CD14-positive monocyte (primary cell): ENCODE measurements at regions not wholly inside any gene's neighbourhood (a gene's known extent, or its start where the extent isn't known, plus 50 kb on each side); places are given as distances from the start of the nearest gene placed in this dataset.

Source experiments
- DNase-seq, 3 donors: peaks; one replicate each; pipeline ENCODE4 v3.0.0-alpha.2; 2011 to 2022
- H2AFZ ChIP-seq: 2 replicates; pipeline ENCODE4 v1.6.0; 2012; ENCODE audit warnings: mild to moderate bottlenecking, low read depth, low read length, inconsistent platforms; ENCODE audit not compliant: insufficient read depth, poor library complexity, severe bottlenecking
- H3K27ac ChIP-seq, 2 donors: 1 replicate in 1 of 2; 2 replicates in 1 of 2; pipeline ENCODE4 v1.5.1; 2012 to 2013; ENCODE audit warnings: low read length in 2 of 2, control low read depth in 1 of 2, inconsistent platforms in 1 of 2, low read depth in 1 of 2, mild to moderate bottlenecking in 1 of 2
- H3K27me3 ChIP-seq, 2 donors: one replicate each; pipeline versions ENCODE4 v1.6.0 to v1.6.1; 2011 to 2013; ENCODE audit warnings: low read length in 2 of 2; ENCODE audit not compliant: control insufficient read depth in 2 of 2, insufficient read depth in 2 of 2
- H3K36me3 ChIP-seq, 2 donors: replicated peaks in 1 of 2; 1 replicate in 1 of 2; 2 replicates in 1 of 2; pipeline versions ENCODE4 v1.5.1 to v1.6.1; 2012 to 2013; ENCODE audit warnings: low read length in 2 of 2, control low read depth in 1 of 2, inconsistent platforms in 1 of 2, mild to moderate bottlenecking in 1 of 2; ENCODE audit not compliant: insufficient read depth in 2 of 2, control insufficient read depth in 1 of 2
- H3K4me1 ChIP-seq, 2 donors: 1 replicate in 1 of 2; 2 replicates in 1 of 2; pipeline versions ENCODE4 v1.5.1 to v1.6.1; 2012 to 2013; ENCODE audit warnings: low read length in 2 of 2, control low read depth in 1 of 2, inconsistent platforms in 1 of 2, mild to moderate bottlenecking in 1 of 2, moderate library complexity in 1 of 2; ENCODE audit not compliant: insufficient read depth in 2 of 2, control insufficient read depth in 1 of 2
- H3K4me2 ChIP-seq: replicated peaks from 2 replicates; pipeline ENCODE3; 2012; ENCODE audit warnings: low read length, moderate library complexity, mild to moderate bottlenecking; ENCODE audit not compliant: poor library complexity, severe bottlenecking; ENCODE audit errors: extremely low read depth
- H3K4me3 ChIP-seq, 3 experiments: fragments of 200-600 bp in 1 of 3; sonication (generic) in 1 of 3; replicated peaks in 1 of 3; 1 replicate in 2 of 3; 2 replicates in 1 of 3; pipeline ENCODE4 v1.5.1; 2011 to 2013; ENCODE audit warnings: low read length in 3 of 3, mild to moderate bottlenecking in 3 of 3, control low read depth in 2 of 3, low read depth in 2 of 3, inconsistent platforms in 1 of 3, moderate library complexity in 1 of 3
- H3K79me2 ChIP-seq: 2 replicates; pipeline ENCODE4 v1.6.0; 2012; ENCODE audit warnings: mild to moderate bottlenecking, control low read depth, inconsistent platforms, low read length, moderate library complexity; ENCODE audit not compliant: insufficient read depth
- H3K9ac ChIP-seq: 2 replicates; pipeline ENCODE4 v1.6.0; 2017; ENCODE audit warnings: low read length, mild to moderate bottlenecking; ENCODE audit not compliant: insufficient read depth, poor library complexity, severe bottlenecking
- H3K9me3 ChIP-seq, 2 donors: replicated peaks in 1 of 2; 1 replicate in 1 of 2; 2 replicates in 1 of 2; pipeline versions ENCODE4 v1.5.1 to v1.6.1; 2012 to 2013; ENCODE audit warnings: low read length in 2 of 2, control low read depth in 1 of 2; ENCODE audit not compliant: control insufficient read depth in 1 of 2, insufficient read depth in 1 of 2
- H4K20me1 ChIP-seq: 2 replicates; pipeline ENCODE4 v1.6.0; 2012; ENCODE audit warnings: mild to moderate bottlenecking, low read length, control low read depth, moderate library complexity; ENCODE audit not compliant: insufficient read depth
- H3K27ac Mint-ChIP-seq, 7 donors: one replicate each; pipeline ENCODE4 v1.8.0; 2020; ENCODE audit warnings: mild to moderate bottlenecking in 7 of 7, mixed read lengths in 7 of 7, moderate library complexity in 6 of 7, inconsistent platforms in 2 of 7
- H3K27me3 Mint-ChIP-seq, 3 donors: one replicate each; pipeline ENCODE4 v1.8.0; 2021 to 2022; ENCODE audit warnings: low read depth in 3 of 3, mild to moderate bottlenecking in 3 of 3, mixed read lengths in 3 of 3, moderate library complexity in 3 of 3, inconsistent platforms in 1 of 3
- H3K36me3 Mint-ChIP-seq, 2 donors: one replicate each; pipeline ENCODE4 v1.8.0; 2020; ENCODE audit warnings: mixed read lengths in 2 of 2, inconsistent platforms in 1 of 2, mild to moderate bottlenecking in 1 of 2
- H3K4me1 Mint-ChIP-seq: one replicate; pipeline ENCODE4 v1.8.0; 2020; ENCODE audit warnings: mild to moderate bottlenecking, mixed read lengths
- H3K4me3 Mint-ChIP-seq, 2 donors: one replicate each; pipeline ENCODE4 v1.8.0; 2020; ENCODE audit warnings: mild to moderate bottlenecking in 2 of 2, mixed read lengths in 2 of 2, moderate library complexity in 1 of 2
- H3K9me3 Mint-ChIP-seq, 7 donors: one replicate each; pipeline ENCODE4 v1.8.0; 2020 to 2022; ENCODE audit warnings: mixed read lengths in 7 of 7, mild to moderate bottlenecking in 6 of 7, moderate library complexity in 6 of 7, inconsistent platforms in 2 of 7
- WGBS: methylation state at CpG from one replicate; pipeline ENCODE4 v1.1.5; 2013; ENCODE audit warnings: missing lambda C conversion rate; ENCODE audit not compliant: insufficient coverage; 5-methylcytosine and 5-hydroxymethylcytosine counted together
- intact Hi-C, 2 donors: fragments of 100-400 bp; cut with micrococcal nuclease; formaldehyde crosslinking; loops; one replicate each; pipeline versions ENCODE4 v1.15.0 to v1.15.1; 2023
- TF ChIP-seq, protein P1 (sequence below): fragments of 200-600 bp; IDR thresholded peaks from one replicate; pipeline ENCODE4 v1.8.0; 2022; ENCODE audit warnings: antibody characterized with exemption, mild to moderate bottlenecking

- H2AFZ ChIP-seq, result no peak overlapping the region
- H3K9ac ChIP-seq, result no peak overlapping the region
- DNase-seq, result no peak
- H3K4me2 ChIP-seq, result no peak overlapping the region
- H3K9me3 Mint-ChIP-seq, result peaks cover 0 to 8% (median 0%) of the 10 kb centered on the region in 7 donors
- H3K4me1 ChIP-seq, result no peaks in the 10 kb centered on the region
- no peaks in the 10 kb centered on the region for H3K4me1 Mint-ChIP-seq
- WGBS, result 89% methylated on average over 4 of the region's 7 CpGs
- no peak overlapping the region for H3K4me3 ChIP-seq
- TF ChIP-seq, protein P1, sequence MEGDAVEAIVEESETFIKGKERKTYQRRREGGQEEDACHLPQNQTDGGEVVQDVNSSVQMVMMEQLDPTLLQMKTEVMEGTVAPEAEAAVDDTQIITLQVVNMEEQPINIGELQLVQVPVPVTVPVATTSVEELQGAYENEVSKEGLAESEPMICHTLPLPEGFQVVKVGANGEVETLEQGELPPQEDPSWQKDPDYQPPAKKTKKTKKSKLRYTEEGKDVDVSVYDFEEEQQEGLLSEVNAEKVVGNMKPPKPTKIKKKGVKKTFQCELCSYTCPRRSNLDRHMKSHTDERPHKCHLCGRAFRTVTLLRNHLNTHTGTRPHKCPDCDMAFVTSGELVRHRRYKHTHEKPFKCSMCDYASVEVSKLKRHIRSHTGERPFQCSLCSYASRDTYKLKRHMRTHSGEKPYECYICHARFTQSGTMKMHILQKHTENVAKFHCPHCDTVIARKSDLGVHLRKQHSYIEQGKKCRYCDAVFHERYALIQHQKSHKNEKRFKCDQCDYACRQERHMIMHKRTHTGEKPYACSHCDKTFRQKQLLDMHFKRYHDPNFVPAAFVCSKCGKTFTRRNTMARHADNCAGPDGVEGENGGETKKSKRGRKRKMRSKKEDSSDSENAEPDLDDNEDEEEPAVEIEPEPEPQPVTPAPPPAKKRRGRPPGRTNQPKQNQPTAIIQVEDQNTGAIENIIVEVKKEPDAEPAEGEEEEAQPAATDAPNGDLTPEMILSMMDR, result no peak
- H4K20me1 ChIP-seq, result no peaks in the 10 kb centered on the region
- no peaks in the 10 kb centered on the region for H3K79me2 ChIP-seq
- H3K4me3 Mint-ChIP-seq, result no peak overlapping the region
- no peak overlapping the region for H3K27ac Mint-ChIP-seq
- intact Hi-C loops, result no loop called here
- no peaks in the 10 kb centered on the region for H3K36me3 Mint-ChIP-seq
- no peaks in the 10 kb centered on the region for H3K9me3 ChIP-seq
- H3K27ac ChIP-seq, result no peak overlapping the region
- no peaks in the 10 kb centered on the region for H3K36me3 ChIP-seq
- peaks cover 0 to 1% (median 0%) of the 10 kb centered on the region in 3 donors for H3K27me3 Mint-ChIP-seq
- H3K27me3 ChIP-seq, result no peaks in the 10 kb centered on the region
These were observed 471.9 kb upstream of the PODXL start for GRCh38 chr7:132028144-132028920.

DNA sequence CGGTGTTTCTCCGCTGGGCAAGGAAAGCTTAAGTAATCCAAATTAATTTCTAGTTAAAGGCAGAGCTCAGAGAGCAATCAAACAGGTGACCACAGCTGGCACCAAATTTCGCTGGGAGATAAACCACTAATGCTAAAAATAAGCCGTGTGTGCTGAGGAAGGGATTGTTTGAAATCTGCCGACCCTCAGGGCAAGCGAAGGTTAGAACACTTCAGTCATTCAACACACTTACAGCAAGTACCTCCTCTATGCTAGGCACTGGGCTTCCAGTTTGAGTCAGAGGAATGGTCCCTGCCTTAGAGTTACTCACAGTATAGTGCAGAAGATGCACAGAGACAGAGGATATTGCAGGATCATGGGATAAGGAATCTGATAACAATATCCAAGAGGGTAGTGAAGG lies 467.9 kb upstream of the PODXL start:
- H3K27me3 ChIP-seq, result no peaks in the 10 kb centered on the region
- H4K20me1 ChIP-seq, result no peaks in the 10 kb centered on the region
- no peak overlapping the region for H3K9ac ChIP-seq
- H3K4me2 ChIP-seq, result no peak overlapping the region
- Mint-ChIP-seq H3K4me1 (no peaks in the 10 kb centered on the region), H3K27me3 (peaks cover 0 to 4% (median 0%) of the 10 kb centered on the region in 3 donors), H3K36me3 (no peaks in the 10 kb centered on the region), H3K27ac (no peak overlapping the region), H3K9me3 (peaks cover 0 to 17% (median 3%) of the 10 kb centered on the region in 7 donors), H3K4me3 (no peak overlapping the region)
- no peaks in the 10 kb centered on the region for H3K79me2 ChIP-seq
- intact Hi-C loops, result no loop called here
- H2AFZ ChIP-seq, result no peak overlapping the region
- no peaks in the 10 kb centered on the region for H3K36me3 ChIP-seq
- H3K9me3 ChIP-seq, result peaks cover 4 to 7% of the 10 kb centered on the region in 2 donors
- DNase-seq, result no peak
- no peak overlapping the region for H3K27ac ChIP-seq
- TF ChIP-seq, protein P1, result no peak
- 100% methylated on average over 2 of the region's 6 CpGs for WGBS
- no peaks in the 10 kb centered on the region for H3K4me1 ChIP-seq
- H3K4me3 ChIP-seq, result no peak overlapping the region
